ENCODE measurements at regions not wholly inside any gene's neighbourhood (a gene's known extent, or its start where the extent isn't known, plus 50 kb on each side); places are given as distances from the start of the nearest gene placed in this dataset.

GRCh38 chr3:18810306-18810661 lies 338.0 kb upstream of the KCNH8 start:
- Histone ChIP-seq H3K14ac (ENCODE audit: low read length) (no peak overlapping the region), H2AFZ (ENCODE audit: low read length) (no peak overlapping the region), H3K9ac (ENCODE audit: low read depth, low read length, poor library complexity) (no peak overlapping the region), H3K36me3 (replicated peaks in 1 of 2; ENCODE audit: control insufficient read depth in 2 of 2, insufficient read depth in 2 of 2, low read length in 2 of 2) (no peaks in the 10 kb centered on the region), H4K8ac (ENCODE audit: low read depth, low read length) (no peak overlapping the region), H2AK5ac (ENCODE audit: low read depth, low read length) (no peak overlapping the region), H3K4me2 (ENCODE audit: insufficient read depth, low read length, poor library complexity, severe bottlenecking) (no peak overlapping the region), H2BK5ac (ENCODE audit: low read length) (no peak overlapping the region), H4K91ac (ENCODE audit: low read depth, low read length, poor library complexity) (no peak overlapping the region), H3K4me3 (ENCODE audit: low read length in 2 of 2) (no peak overlapping the region), H3K27me3 (ENCODE audit: control insufficient read depth in 3 of 3, insufficient read depth in 3 of 3, low read depth in 1 of 3, low read length in 3 of 3) (no peaks in the 10 kb centered on the region), H3K4me1 (ENCODE audit: control insufficient read depth in 2 of 2, insufficient read depth in 1 of 2, low read depth in 1 of 2, low read length in 2 of 2) (no peaks in the 10 kb centered on the region), H3K18ac (ENCODE audit: low read length) (no peak overlapping the region), H3K9me3 (replicated peaks in 1 of 2; ENCODE audit: control insufficient read depth in 2 of 2, insufficient read depth in 1 of 2, low read depth in 1 of 2, low read length in 2 of 2) (no peaks in the 10 kb centered on the region), H3K79me1 (ENCODE audit: low read depth, low read length) (no peaks in the 10 kb centered on the region), H3K23ac (ENCODE audit: low read depth, low read length, poor library complexity) (no peak overlapping the region), H3K4ac (ENCODE audit: low read length) (no peak overlapping the region), H2BK12ac (ENCODE audit: low read length) (no peak overlapping the region), H3K27ac (replicated peaks; ENCODE audit: low read length) (no peak overlapping the region), H2BK120ac (ENCODE audit: low read depth, low read length) (no peak overlapping the region), H2BK15ac (ENCODE audit: low read length) (no peak overlapping the region)
- no CpG with 5 or more reads among the region's 1 CpG for WGBS, 2 donors (ENCODE audit: extremely low coverage in 2 of 2, insufficient read length in 2 of 2, insufficient replicate concordance in 1 of 2)
- DNase-seq (ENCODE audit: low spot score), result no peak

- Histone ChIP-seq H3K27ac (replicated peaks; ENCODE audit: low read length) (no peak overlapping the region), H3K4me3 (ENCODE audit: low read length in 2 of 2) (no peak overlapping the region), H3K14ac (ENCODE audit: low read length) (no peak overlapping the region), H3K79me1 (ENCODE audit: low read depth, low read length) (no peaks in the 10 kb centered on the region), H2BK120ac (ENCODE audit: low read depth, low read length) (no peak overlapping the region), H3K27me3 (ENCODE audit: control insufficient read depth in 3 of 3, insufficient read depth in 3 of 3, low read depth in 1 of 3, low read length in 3 of 3) (no peaks in the 10 kb centered on the region), H2BK12ac (ENCODE audit: low read length) (no peak overlapping the region), H3K4ac (ENCODE audit: low read length) (no peak overlapping the region), H3K9me3 (replicated peaks in 1 of 2; ENCODE audit: control insufficient read depth in 2 of 2, insufficient read depth in 1 of 2, low read depth in 1 of 2, low read length in 2 of 2) (no peaks in the 10 kb centered on the region), H2BK15ac (ENCODE audit: low read length) (no peak overlapping the region), H3K23ac (ENCODE audit: low read depth, low read length, poor library complexity) (no peak overlapping the region), H4K8ac (ENCODE audit: low read depth, low read length) (no peak overlapping the region), H2BK5ac (ENCODE audit: low read length) (no peak overlapping the region), H2AFZ (ENCODE audit: low read length) (no peak overlapping the region), H2AK5ac (ENCODE audit: low read depth, low read length) (no peak overlapping the region), H3K4me2 (ENCODE audit: insufficient read depth, low read length, poor library complexity, severe bottlenecking) (no peak overlapping the region), H3K36me3 (replicated peaks in 1 of 2; ENCODE audit: control insufficient read depth in 2 of 2, insufficient read depth in 2 of 2, low read length in 2 of 2) (no peaks in the 10 kb centered on the region), H3K9ac (ENCODE audit: low read depth, low read length, poor library complexity) (no peak overlapping the region), H4K91ac (ENCODE audit: low read depth, low read length, poor library complexity) (no peak overlapping the region), H3K18ac (ENCODE audit: low read length) (no peak overlapping the region), H3K4me1 (ENCODE audit: control insufficient read depth in 2 of 2, insufficient read depth in 1 of 2, low read depth in 1 of 2, low read length in 2 of 2) (no peaks in the 10 kb centered on the region)
- no CpG with 5 or more reads among the region's 3 CpGs for WGBS, 2 donors (ENCODE audit: extremely low coverage in 2 of 2, insufficient read length in 2 of 2, insufficient replicate concordance in 1 of 2)
- DNase-seq (ENCODE audit: low spot score), result no peak
These were observed 338.5 kb upstream of the KCNH8 start for GRCh38 chr3:18809640-18810305.

- Histone ChIP-seq H4K8ac (ENCODE audit: low read depth, low read length) (no peak overlapping the region), H3K36me3 (replicated peaks in 1 of 2; ENCODE audit: control insufficient read depth in 2 of 2, insufficient read depth in 2 of 2, low read length in 2 of 2) (no peaks in the 10 kb centered on the region), H2BK120ac (ENCODE audit: low read depth, low read length) (no peak overlapping the region), H3K27ac (replicated peaks; ENCODE audit: low read length) (no peak overlapping the region), H2BK12ac (ENCODE audit: low read length) (no peak overlapping the region), H2AFZ (ENCODE audit: low read length) (no peak overlapping the region), H2BK5ac (ENCODE audit: low read length) (no peak overlapping the region), H2BK15ac (ENCODE audit: low read length) (no peak overlapping the region), H3K4me1 (ENCODE audit: control insufficient read depth in 2 of 2, insufficient read depth in 1 of 2, low read depth in 1 of 2, low read length in 2 of 2) (no peaks in the 10 kb centered on the region), H2AK5ac (ENCODE audit: low read depth, low read length) (no peak overlapping the region), H4K91ac (ENCODE audit: low read depth, low read length, poor library complexity) (no peak overlapping the region), H3K27me3 (ENCODE audit: control insufficient read depth in 3 of 3, insufficient read depth in 3 of 3, low read depth in 1 of 3, low read length in 3 of 3) (no peaks in the 10 kb centered on the region), H3K9ac (ENCODE audit: low read depth, low read length, poor library complexity) (no peak overlapping the region), H3K18ac (ENCODE audit: low read length) (no peak overlapping the region), H3K4me2 (ENCODE audit: insufficient read depth, low read length, poor library complexity, severe bottlenecking) (no peak overlapping the region), H3K79me1 (ENCODE audit: low read depth, low read length) (no peaks in the 10 kb centered on the region), H3K4ac (ENCODE audit: low read length) (no peak overlapping the region), H3K4me3 (ENCODE audit: low read length in 2 of 2) (no peak overlapping the region), H3K23ac (ENCODE audit: low read depth, low read length, poor library complexity) (no peak overlapping the region), H3K14ac (ENCODE audit: low read length) (no peak overlapping the region), H3K9me3 (replicated peaks in 1 of 2; ENCODE audit: control insufficient read depth in 2 of 2, insufficient read depth in 1 of 2, low read depth in 1 of 2, low read length in 2 of 2) (no peaks in the 10 kb centered on the region)
- no CpG with 5 or more reads among the region's 6 CpGs for WGBS, 2 donors (ENCODE audit: extremely low coverage in 2 of 2, insufficient read length in 2 of 2, insufficient replicate concordance in 1 of 2)
- DNase-seq (ENCODE audit: low spot score), result no peak
These were observed 339.9 kb upstream of the KCNH8 start for GRCh38 chr3:18808429-18808828.

DNA sequence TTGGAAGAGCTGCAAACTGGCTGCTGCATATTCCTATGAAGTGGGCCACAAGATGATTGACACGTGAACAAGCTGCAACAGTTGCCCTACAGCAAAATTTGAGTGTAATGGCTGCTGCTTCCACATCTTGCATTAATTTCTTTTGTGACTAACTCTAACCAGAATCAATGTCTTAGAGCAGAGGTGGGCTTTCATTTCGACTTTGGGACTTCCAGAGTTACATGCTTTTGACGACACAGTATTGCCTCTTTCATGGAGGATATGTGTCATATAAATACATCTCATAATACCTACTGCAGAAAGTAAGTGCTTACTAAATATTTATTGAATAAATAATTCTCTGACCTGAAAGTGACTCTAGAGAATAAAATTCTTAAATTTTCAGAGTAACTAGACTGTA lies 340.7 kb upstream of the KCNH8 start:
- Histone ChIP-seq H2AK5ac (ENCODE audit: low read depth, low read length) (no peak overlapping the region), H3K9me3 (replicated peaks in 1 of 2; ENCODE audit: control insufficient read depth in 2 of 2, insufficient read depth in 1 of 2, low read depth in 1 of 2, low read length in 2 of 2) (no peaks in the 10 kb centered on the region), H3K79me1 (ENCODE audit: low read depth, low read length) (no peaks in the 10 kb centered on the region), H2BK12ac (ENCODE audit: low read length) (no peak overlapping the region), H2BK120ac (ENCODE audit: low read depth, low read length) (no peak overlapping the region), H2BK15ac (ENCODE audit: low read length) (no peak overlapping the region), H3K23ac (ENCODE audit: low read depth, low read length, poor library complexity) (no peak overlapping the region), H2AFZ (ENCODE audit: low read length) (no peak overlapping the region), H3K14ac (ENCODE audit: low read length) (no peak overlapping the region), H2BK5ac (ENCODE audit: low read length) (no peak overlapping the region), H3K27ac (replicated peaks; ENCODE audit: low read length) (no peak overlapping the region), H4K8ac (ENCODE audit: low read depth, low read length) (no peak overlapping the region), H3K4me3 (ENCODE audit: low read length in 2 of 2) (no peak overlapping the region), H3K18ac (ENCODE audit: low read length) (no peak overlapping the region), H3K4me1 (ENCODE audit: control insufficient read depth in 2 of 2, insufficient read depth in 1 of 2, low read depth in 1 of 2, low read length in 2 of 2) (no peaks in the 10 kb centered on the region), H3K4me2 (ENCODE audit: insufficient read depth, low read length, poor library complexity, severe bottlenecking) (no peak overlapping the region), H3K9ac (ENCODE audit: low read depth, low read length, poor library complexity) (no peak overlapping the region), H3K36me3 (replicated peaks in 1 of 2; ENCODE audit: control insufficient read depth in 2 of 2, insufficient read depth in 2 of 2, low read length in 2 of 2) (no peaks in the 10 kb centered on the region), H4K91ac (ENCODE audit: low read depth, low read length, poor library complexity) (no peak overlapping the region), H3K27me3 (ENCODE audit: control insufficient read depth in 3 of 3, insufficient read depth in 3 of 3, low read depth in 1 of 3, low read length in 3 of 3) (no peaks in the 10 kb centered on the region), H3K4ac (ENCODE audit: low read length) (no peak overlapping the region)
- no peak for DNase-seq (ENCODE audit: low spot score)
- no CpG with 5 or more reads among the region's 3 CpGs for WGBS, 2 donors (ENCODE audit: extremely low coverage in 2 of 2, insufficient read length in 2 of 2, insufficient replicate concordance in 1 of 2)

Measured in neuronal stem cell (in vitro differentiated cells).